Mesothelial cell of epicardium (in vitro differentiated cells): ENCODE measurements at regions not wholly inside any gene's neighbourhood (a gene's known extent, or its start where the extent isn't known, plus 50 kb on each side); places are given as distances from the start of the nearest gene placed in this dataset.

Experiments
- DNase-seq, 2 experiments: peaks; one replicate each; pipeline ENCODE4 v3.0.0; 2021; ENCODE audit warnings: low spot score in 2 of 2; ENCODE audit not compliant: unreplicated experiment in 2 of 2
- H3K27ac Mint-ChIP-seq: 2 replicates; pipeline ENCODE4 v1.8.0; 2021; ENCODE audit warnings: mixed read lengths
- H3K27me3 Mint-ChIP-seq: 2 replicates; pipeline ENCODE4 v1.8.0; 2021; ENCODE audit warnings: low read depth, mixed read lengths
- H3K36me3 Mint-ChIP-seq: 2 replicates; pipeline ENCODE4 v1.8.0; 2021; ENCODE audit warnings: mixed read lengths
- H3K4me1 Mint-ChIP-seq: 2 replicates; pipeline ENCODE4 v1.8.0; 2021; ENCODE audit warnings: mixed read lengths
- H3K4me3 Mint-ChIP-seq: 2 replicates; pipeline ENCODE4 v1.8.0; 2021; ENCODE audit warnings: mild to moderate bottlenecking, moderate library complexity, mixed read lengths
- H3K9me3 Mint-ChIP-seq: 2 replicates; pipeline ENCODE4 v1.8.0; 2021; ENCODE audit warnings: mixed read lengths
- CTCF ChIP-seq: fragments of 200-600 bp; sonication (generic); IDR thresholded peaks from one replicate; pipeline ENCODE4 v1.5.0; 2021; ENCODE audit warnings: antibody characterized with exemption; ENCODE audit not compliant: unreplicated experiment

- TF ChIP-seq CTCF = no peak
- H3K36me3 Mint-ChIP-seq = no peaks in the 10 kb centered on the region
- peak overlapping the region; percentile 3 for H3K4me3 Mint-ChIP-seq
- peak overlapping the region; percentile 92 for H3K27ac Mint-ChIP-seq
- H3K27me3 Mint-ChIP-seq = no peaks in the 10 kb centered on the region
- DNase-seq = no peak
- no peaks in the 10 kb centered on the region for H3K9me3 Mint-ChIP-seq
- peaks cover 74% of the 10 kb centered on the region for H3K4me1 Mint-ChIP-seq
These were observed 91.9 kb upstream of the STK17B start for GRCh38 chr2:196263181-196263747.

DNA sequence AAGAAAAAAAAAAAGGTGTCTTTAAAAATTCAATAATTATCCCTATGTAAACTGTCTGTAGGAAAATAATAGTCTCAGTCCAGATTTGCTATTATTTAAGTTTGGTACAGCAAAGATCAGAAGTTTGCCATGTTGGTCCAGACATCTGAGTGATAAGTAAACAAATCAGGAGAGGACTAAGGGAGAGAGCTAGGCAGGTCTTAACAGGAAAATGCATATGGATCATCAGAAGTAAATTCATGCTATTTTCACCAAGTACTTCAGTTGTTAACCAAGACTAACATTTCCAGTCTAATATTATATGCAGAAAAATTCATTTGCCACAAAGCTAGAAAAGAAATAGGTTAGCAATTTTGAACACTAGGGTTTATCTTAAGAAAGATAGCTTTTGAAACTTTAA lies 95.0 kb upstream of the STK17B start:
- no peak for TF ChIP-seq CTCF
- peak overlapping the region; percentile 77 for H3K27ac Mint-ChIP-seq
- H3K27me3 Mint-ChIP-seq = no peaks in the 10 kb centered on the region
- no peaks in the 10 kb centered on the region for H3K9me3 Mint-ChIP-seq
- no peak for DNase-seq
- no peak overlapping the region for H3K4me3 Mint-ChIP-seq
- peaks cover 56% of the 10 kb centered on the region for H3K4me1 Mint-ChIP-seq
- peaks cover 3% of the 10 kb centered on the region for H3K36me3 Mint-ChIP-seq

DNA sequence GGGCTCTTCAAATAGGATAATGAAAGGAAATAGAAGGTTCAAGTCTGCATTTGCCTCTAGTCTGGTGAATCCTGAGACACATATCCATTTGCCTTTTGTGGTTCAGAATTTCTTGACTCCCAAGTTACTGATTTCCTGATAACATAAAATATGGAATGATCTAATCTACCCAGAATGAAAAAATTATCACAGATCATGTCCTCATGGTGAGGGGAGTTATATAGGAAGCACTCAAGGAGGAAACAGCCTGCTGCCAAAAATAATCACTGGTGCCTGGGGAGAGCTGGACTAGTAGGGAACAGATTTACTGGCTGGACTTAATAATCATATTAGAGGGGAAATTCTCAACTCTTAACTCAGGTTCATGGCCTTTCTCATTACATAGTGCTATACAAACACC lies 95.5 kb upstream of the STK17B start:
- Mint-ChIP-seq H3K27ac (peak overlapping the region; percentile 87), H3K9me3 (no peaks in the 10 kb centered on the region), H3K36me3 (peaks cover 3% of the 10 kb centered on the region), H3K4me3 (no peak overlapping the region), H3K27me3 (no peaks in the 10 kb centered on the region), H3K4me1 (peaks cover 57% of the 10 kb centered on the region)
- no peak for TF ChIP-seq CTCF
- DNase-seq = no peak

DNA sequence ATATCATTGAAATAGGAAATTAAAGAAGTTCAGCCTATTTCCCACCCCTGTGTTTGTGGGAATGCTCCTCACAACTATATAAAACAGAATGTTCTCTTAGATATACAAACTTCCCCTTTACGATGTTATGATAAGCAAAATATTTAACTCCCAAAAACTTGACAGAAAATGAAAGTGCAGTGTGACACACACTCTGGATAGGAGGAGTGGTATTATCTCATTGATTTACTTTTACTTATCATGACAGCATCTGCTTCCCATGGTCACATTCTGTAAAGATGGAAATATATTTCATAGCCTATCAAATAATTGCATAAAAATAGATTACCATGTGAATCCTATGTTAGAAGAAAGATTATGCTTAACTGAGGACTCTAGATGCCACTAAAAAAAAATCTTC lies 96.6 kb upstream of the STK17B start:
- no peak overlapping the region for H3K4me3 Mint-ChIP-seq
- H3K27ac Mint-ChIP-seq = peak overlapping the region; percentile 81
- no peak for DNase-seq
- peaks cover 3% of the 10 kb centered on the region for H3K36me3 Mint-ChIP-seq
- no peaks in the 10 kb centered on the region for H3K27me3 Mint-ChIP-seq
- H3K9me3 Mint-ChIP-seq = no peaks in the 10 kb centered on the region
- no peak for TF ChIP-seq CTCF
- peaks cover 52% of the 10 kb centered on the region for H3K4me1 Mint-ChIP-seq

- TF ChIP-seq CTCF = no peak
- H3K27me3 Mint-ChIP-seq = no peaks in the 10 kb centered on the region
- H3K4me3 Mint-ChIP-seq = no peak overlapping the region
- no peak for DNase-seq
- no peaks in the 10 kb centered on the region for H3K9me3 Mint-ChIP-seq
- peaks cover 51% of the 10 kb centered on the region for H3K4me1 Mint-ChIP-seq
- H3K27ac Mint-ChIP-seq = peak overlapping the region; percentile 81
- peaks cover 3% of the 10 kb centered on the region for H3K36me3 Mint-ChIP-seq
These were observed 97.4 kb upstream of the STK17B start for GRCh38 chr2:196268538-196269338.
